ENCODE measurements at regions not wholly inside any gene's neighbourhood (a gene's known extent, or its start where the extent isn't known, plus 50 kb on each side); places are given as distances from the start of the nearest gene placed in this dataset.
A peak's percentile ranks its signal among the peaks of the same experiment; 100 is the strongest.
"Not testable (repeated sequence)": the region's sequence is repeated elsewhere in the genome, so short reads cannot be mapped to it uniquely, and the experiment has no call there.

DNA sequence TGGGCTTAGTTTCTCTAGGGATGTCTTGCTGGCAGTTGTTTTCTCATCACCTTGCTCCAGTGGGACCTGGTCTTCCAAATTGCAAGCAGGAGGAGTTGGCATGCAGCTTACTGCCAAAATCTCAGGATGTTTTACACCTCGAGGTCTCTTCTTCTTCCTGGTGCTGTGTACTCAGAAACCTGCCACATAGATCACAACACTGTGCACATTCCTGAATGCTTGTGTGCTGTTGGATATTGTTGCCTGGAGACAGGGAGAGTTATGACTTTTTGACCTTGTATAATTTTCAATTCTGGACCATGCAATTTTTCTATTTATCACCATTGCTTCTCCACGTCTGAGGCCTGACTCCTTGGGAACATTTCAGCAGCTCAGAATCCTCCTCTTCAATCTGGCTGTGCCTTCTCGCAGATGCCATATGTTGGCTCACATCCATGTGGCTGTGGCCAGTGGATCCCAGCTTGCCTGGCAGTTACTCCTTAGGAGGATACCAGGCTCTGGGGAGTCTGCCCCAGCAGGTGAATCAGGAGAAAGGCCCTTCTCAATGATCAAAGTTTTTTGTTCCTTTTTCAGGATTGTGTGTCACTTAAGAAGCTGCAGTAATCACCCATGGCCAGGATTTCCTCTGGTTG lies 489.3 kb downstream of the TSN start:
- peak; percentile 1 for DNase-seq

DNA sequence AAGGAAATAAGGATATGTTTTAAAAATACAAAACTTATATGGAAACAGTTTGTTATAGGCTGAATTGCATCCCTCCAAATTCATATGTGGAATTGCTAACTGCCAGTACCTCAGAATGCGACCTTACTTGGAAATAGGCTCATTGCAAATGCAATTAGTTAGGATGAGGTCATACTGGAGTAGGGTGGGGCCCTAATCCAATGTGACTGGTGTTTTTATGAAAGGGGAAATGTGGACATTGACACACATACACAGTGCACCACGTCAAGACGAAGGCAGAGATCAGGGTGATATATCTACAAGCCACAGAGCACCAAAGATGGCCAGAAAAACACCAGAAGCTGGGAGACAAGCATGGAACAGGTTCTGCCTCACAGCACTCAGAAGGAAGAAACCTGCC lies 494.2 kb downstream of the TSN start:
- no peak for DNase-seq

DNA sequence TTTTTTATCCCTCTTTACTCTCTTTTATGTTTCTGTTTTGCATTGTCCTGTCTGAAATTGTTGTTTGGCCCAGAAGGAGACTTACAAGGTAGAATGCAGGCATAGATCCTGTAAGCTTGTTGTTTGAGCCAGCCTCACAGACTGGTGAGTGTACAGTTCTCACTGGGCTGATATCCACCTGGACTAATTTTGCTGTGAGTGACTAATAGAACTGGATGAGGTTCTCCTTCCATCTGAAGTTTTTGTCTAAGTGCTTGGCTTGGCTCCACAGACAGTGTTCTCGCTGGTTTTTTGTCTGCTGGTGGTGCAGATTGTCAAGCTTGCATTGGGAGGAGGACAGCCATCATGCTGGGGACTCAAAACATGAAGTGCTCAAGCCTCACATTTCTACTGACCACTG lies 495.7 kb downstream of the TSN start:
- DNase-seq: no peak

DNA sequence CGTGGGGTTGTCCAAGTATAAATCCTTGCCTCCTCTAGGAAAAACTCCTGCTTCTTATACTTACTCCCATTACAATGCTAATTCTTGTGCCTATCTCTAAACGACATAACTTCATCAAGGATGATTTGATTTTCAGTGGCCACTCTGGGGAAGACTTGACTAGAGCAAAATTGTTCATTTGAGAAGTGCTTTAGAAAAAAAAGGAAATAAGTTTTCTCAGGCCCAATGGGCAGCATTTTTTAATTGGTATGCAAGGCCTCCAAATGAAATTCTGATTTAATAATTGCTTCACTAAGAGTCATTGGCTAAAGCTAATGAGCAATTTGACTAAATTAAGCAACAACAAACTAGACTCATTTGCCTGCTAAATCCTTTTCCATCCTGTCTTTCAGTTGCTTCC lies 496.1 kb downstream of the TSN start:
- DNase-seq: no peak

DNA sequence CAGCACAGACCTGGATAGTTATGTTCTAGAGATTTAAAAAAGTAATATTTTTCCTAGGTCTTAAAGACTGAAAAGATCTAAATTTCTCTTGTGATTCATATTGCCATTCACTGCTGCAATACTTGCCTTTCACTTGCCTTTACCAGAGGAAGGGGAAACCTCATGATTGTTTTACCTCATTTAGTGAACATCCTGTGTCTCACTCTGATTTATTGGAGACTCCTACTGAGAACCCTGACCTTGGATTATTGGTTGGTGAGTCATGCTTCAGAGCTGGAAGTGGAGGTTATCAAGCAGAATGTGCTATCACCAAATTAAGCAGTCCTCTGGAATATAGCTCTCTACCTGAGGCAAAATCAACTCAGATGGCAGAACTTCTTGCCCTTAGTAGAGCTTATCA lies 500.5 kb downstream of the TSN start:
- peak; percentile 55 for DNase-seq

DNA sequence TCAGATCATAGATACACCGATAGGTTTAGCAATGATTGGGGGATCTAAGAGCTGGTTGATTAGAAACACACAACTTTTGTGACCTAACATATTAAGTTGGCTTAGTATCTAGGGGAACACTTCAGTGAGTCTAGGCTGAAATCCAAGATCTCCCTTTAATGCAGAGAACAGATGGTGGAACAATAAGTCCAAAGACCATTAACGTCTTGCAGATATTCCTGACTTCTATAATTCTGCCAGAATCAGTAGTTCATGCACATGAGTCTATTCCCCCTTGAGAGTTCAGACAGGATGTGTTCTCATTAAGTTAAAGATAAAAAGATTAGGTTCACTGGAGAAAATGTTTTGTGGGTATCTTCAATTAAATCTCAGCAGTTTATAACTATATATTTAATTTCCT lies 506.5 kb downstream of the TSN start:
- no peak for DNase-seq

DNA sequence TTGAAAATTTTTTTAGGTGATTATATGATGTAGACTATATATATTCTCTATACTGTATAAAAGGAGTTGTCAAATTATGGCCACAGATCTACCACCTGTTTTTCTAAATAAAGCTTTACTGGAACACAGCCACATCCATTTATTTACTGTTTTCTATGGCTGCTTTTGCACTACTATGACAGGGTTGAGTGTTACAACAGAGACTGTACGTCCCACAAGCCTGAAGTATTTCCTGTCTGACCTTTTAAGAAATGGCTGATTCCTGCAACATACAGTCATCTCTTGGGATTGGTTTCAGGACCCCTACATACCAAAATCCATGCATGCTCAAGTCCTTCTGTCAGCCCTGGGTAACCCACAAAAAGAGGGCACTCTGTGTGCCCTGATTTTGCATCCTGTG lies 508.3 kb downstream of the TSN start:
- no peak for DNase-seq

DNA sequence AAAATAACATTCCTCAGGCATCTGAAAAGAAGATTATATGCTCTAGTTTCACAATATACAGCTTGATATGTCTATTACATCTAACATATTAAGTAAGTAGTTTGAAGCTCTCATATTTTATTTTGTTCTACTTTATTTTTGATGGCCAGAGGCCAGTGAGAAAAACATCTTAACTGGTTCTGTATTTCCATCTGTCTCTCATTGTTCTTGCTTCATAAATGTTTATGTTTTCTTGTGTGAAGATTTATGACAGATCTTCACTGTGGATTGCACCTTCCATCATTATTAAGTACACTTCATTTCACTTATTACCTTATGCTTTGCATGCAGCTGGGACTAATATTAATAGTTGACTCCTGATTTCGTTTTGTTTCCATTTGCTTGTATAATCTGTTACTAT lies 511.2 kb downstream of the TSN start:
- DNase-seq: no peak

DNA sequence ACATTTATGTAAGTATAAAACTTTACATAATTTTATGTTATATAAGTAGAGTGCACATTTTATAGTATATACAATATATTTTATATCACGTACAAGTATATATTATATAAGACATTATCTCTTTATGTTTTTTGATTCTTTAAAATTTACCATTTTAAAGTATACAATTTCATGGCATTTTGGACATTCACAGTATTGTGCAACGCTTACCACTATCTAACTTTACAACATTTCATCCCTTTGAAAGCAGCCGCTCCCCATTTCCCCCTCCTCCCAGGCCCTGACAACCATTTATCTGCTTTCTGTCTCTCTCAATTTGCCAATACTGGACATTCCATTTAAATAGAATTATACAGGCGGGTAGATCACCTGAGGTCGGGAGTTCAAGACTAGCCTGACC lies 512.5 kb downstream of the TSN start:
- no peak for DNase-seq

DNA sequence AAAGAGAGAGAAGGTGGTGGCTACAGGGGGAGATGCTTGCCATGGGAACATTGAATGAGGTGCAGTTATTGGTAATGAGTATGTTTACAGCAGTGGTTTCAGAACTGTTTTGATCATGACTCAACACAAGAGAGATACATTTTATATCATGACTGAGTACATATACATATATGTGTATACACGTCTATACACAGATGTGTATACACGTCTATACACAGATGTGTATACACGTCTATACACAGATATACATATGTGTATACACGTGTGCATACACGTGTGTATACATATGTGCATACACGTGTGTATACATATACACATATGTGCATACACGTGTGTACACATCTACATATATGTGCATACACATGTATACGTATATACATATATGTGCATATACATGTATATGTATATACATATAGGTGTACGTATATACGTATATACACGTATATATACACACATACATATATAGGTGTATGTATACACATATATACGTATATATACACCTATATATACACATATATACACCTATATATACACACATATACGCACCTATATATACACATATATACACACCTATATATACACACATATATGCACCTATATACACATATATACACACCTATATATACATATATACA lies 518.5 kb downstream of the TSN start:
- DNase-seq: no peak

DNA sequence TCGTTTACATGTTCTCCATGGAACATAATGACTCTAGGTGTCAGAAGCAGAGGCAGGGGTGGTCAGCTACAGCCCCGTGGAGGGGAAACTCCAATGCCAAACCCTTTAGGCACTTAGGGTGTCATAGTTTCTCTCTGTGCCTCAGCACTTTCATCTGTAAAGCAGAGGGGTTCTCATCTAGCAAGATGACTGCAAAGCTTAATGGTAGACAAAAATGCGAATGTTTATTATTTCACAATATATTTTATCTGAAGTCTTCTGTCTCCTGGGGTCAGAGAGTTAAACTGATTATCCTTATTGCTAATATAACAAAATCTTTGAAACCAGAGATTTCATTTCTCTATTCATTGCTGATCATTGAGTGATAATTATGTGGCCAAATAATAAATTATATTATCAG lies 522.5 kb downstream of the TSN start:
- DNase-seq: no peak

DNA sequence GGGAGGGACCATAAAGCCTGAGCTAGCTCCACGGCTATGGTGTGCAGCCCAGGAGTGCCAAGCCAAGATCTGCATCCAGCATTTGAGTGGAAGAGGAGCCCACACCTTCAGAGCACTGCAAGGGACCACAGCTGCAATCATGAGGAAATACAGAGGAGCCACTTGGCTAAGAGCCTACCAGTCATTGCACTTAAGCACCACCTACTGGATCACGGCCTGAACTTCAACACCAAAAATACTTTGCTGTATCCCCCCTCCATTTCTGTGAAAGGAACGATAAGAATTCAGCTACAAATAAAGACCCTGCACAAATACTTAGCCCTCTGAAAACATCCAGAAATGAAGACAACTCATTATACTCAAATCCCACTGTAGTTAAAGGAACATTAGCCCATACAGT lies 545.3 kb downstream of the TSN start:
- DNase-seq: no peak

DNA sequence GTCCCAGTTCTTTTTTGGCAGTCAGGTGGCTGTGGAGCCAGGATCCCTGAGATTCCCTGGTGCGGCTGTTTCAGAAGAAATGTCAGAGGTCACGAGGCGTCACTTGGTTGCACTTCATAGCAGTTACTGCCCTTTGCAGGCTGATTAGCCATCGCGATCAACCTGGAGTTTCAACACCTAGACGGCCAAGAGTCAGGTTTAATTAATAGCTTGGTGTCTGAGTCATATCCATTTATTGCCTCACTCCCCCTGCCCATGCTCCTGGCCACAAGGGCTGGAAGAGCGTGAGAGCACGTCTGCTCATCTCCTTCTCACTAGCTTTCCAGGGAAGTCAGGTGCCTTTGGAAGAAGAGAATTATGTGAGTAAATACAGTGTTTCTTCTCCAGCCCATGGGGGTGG lies 552.3 kb downstream of the TSN start:
- DNase-seq: peak; percentile 73

DNA sequence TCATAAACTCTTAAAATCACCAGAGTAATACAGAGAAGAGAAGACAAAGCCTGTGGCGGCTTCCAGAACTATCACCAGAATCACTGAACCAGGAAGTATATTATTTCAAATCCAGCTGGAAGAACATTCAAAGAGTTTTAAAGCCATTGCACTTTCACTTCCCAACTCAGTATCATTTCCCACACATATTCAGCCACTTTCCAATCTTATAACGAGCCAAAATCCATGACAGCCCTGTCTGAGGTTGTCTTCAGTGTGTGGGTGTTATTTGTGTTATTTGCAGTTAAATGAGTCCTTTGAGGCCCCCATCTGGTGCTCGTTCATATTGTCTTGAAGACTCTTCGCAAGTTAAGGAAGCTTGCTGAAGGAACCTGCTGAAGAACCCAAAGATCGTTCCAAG lies 559.9 kb downstream of the TSN start:
- DNase-seq: no peak

DNA sequence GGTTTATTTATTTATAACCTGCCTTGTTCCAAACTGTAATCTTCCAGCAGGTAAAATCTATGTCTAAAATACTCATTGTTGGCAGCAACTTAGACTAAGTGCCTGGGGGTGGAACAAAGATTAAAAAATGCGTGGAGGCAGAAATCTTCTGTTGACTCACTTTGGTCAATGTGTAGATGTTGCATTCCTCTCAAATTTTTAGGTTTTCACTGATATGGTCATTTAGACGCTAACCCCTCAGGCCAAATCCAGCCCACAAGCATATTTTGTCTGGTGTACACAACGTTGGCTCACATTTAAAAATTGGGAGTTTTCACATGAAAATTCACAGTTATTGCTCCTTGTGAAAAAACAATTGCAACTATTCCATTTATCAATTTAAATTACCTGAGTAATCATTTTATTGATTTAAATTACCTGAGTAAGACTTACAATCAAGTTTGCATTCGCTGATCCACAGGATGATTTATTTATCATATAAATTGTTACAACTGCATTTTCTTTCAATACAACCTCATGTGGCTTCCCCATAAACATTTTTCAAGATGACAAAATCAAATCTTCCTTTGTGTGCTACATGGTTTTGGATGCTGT lies 564.2 kb downstream of the TSN start:
- no peak for DNase-seq

DNA sequence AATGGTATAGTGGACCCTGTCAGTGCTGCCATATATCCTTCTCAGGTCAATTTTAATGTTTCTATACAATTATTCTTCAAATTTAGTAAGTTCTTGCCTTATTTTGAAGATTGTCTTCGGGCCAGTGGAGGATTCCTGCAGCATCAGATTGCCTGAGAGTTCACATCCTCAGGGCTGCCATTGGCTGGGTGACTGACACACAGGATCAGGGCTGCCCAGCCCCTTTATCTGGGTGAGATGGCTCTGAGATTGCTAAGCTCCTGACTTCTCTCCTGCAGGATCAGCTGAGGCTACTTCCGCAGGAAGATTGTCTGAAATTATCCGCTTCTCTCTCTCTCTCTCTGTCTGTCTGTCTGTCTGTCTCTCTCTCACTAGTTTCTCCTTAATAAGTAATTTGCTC lies 567.4 kb downstream of the TSN start:
- DNase-seq: no peak

DNA sequence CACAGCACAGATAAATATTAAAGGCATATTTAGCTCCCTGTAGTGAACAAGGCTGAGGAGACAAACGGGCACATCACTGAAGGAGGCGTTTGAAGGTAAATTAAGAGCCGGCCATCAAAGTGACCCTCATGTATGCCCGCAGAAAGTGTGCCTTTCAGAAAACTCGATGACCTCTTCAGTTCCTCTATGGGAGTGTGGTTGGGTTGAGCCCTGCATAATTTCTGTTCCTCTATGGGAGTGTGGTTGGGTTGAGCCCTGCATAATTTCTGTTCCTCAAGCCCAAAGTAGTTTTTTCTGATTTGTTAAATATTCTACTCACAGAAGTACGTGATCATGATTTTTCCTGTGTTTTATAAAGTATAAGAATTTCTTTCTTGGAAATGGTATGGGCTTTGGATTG lies 568.5 kb downstream of the TSN start:
- DNase-seq: no peak

DNA sequence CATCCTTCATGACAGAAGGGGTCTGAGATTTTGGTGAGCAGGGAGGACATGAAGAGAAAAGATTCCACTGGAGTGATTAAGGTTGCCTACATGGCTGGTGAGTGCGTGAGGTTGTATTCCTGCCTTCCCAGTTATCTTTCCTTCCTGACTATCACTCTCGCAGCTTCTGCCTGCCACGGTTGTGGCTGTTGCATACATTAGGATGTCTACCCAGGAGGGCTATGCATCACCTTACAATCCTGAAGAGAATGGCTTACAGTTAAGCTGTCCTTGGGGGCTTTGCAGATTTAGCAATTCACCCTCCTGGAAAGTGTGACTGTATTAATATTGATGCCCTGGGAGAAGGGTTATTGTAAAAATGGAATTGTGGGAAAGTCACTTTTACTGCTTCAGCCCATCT lies 571.0 kb downstream of the TSN start:
- DNase-seq: no peak

DNA sequence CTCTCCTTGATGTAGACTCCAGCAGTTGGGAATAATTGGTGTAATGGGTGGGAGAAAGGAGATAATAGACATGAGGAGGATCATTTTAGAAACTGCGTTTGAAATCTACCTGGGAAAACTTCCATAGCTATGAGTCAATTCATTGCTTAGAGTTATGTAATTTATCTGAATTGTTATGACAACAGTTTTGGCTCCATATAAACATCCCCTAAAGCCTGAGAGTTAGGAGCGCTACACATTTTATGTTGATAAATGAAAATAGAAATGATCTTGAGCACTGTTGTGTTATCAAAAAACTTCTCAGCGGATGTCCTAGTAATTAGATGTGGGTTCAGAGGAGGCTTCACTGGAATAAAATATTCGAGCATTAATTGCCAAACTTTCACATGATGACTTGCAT lies 573.4 kb downstream of the TSN start:
- no peak for DNase-seq

DNA sequence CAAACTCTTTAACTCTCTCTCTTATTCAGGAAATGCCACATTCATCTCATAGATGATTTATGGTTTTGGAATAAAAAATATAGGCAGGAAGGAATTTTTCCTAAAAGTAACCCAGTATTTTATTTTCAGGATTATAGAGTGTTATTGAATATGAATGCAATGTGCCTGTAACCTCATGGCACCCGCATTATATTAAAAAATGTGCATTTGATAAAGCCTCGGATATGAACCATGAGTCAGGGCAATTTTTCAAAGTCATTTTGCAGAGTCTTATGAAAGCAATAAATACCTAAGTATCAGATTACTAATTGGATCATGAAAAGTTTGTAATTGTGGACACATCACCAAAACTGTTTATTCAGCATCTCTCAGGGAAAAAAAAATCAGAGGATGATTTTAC lies 573.8 kb downstream of the TSN start:
- no peak for DNase-seq

DNA sequence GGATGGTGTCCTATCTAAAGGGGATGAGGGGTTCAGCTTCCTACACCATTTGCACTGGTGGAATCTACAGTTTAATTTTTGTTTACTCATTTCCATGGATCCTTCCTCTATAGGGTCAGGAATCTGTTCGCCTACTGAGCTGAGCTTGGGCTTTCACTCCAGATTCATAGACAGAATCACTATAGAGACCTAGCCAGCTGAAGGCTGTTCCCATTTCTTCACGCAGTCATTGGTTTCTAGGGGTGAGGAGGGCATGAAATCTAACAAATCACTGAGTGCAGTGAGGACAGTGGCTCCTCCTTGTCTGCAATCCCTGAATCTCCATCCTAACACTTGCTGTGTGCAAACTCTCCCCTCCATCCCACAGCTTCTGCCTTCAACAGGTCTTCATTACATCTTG lies 578.5 kb downstream of the TSN start:
- no peak for DNase-seq

DNA sequence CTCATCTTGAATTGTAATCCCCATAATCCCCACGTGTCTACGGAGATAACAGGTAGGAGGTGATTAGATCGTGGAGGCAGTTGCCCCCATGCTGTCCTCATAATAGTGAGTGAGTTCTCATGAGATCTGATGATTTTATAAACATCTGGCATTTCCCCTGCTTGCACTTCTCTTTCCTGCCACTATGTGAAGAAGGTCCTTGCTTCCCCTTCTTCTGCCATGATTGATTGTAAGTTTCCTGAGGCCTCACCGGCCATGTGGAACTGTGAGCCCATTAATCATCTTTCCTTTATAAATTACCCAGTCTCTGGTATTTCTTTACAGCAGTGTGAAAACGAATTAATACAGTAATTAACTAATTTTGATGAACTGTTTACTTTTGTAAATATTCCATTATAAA lies 582.5 kb downstream of the TSN start:
- DNase-seq: no peak

DNA sequence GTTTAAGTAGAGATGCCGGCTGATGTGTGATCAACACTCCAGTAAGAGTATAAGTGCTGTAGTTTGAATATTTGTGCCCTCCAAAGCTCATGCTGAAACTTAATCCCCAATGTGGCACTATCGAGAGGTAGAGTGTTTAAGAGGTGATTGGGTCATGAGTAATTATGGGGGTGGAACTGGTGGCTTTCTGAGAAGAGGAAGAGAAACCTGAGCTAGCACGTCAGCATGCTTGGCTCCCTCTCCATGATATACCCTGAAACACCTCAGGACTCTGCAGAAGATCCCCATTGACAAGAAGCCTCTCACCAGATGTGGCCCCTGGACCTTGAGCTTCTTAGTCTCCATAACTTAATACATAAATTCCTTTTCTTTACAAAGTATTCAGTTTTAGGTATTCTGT lies 584.8 kb downstream of the TSN start:
- no peak for DNase-seq

DNA sequence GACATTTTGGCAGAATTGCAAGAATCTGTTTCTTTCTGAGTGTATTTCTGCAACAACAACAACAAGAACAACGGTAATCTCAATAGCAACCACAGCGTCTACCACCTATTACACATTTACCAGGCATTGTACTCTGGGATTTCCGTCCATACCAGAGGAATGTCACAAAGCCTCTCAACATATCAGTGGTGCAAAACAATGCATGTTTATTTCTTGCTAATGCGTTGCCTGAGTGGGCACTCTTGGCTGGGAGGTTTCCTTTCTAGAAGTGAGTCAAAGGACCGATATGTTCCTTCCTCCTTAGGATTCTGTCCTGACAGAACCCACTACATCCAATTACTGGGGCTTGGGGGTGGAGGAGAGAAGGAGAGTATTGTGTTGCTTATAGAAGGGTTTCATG lies 585.6 kb downstream of the TSN start:
- peak; percentile 41 for DNase-seq

DNA sequence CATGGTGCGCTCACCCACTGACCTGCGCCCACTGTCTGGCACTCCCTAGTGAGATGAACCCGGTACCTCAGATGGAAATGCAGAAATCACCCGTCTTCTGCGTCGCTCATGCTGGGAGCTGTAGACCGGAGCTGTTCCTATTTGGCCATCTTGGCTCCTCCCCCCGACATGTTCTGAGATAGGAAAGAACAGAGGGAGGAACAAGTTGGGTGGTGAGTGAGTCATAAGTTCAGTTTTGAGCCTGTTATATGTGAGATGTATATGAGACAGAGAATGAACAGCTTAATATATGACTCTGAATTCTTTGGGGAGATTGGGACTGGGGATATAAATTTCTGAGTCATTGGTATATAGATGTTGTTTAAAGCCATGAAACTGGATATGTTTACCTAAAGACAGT lies 596.7 kb downstream of the TSN start:
- DNase-seq: not testable (repeated sequence)
